Erythroblast (primary cell): ENCODE measurements at regions not wholly inside any gene's neighbourhood (a gene's known extent, or its start where the extent isn't known, plus 50 kb on each side); places are given as distances from the start of the nearest gene placed in this dataset.

ENCODE experiments used
- GATA1 ChIP-seq: IDR thresholded peaks from 2 replicates; pipeline ENCODE4 v1.6.1; 2011; ENCODE audit warnings: low read depth, mild to moderate bottlenecking, control low read depth, low read length, moderate library complexity
- POLR2A ChIP-seq: IDR thresholded peaks from 2 replicates; pipeline ENCODE4 v1.6.1; 2011; ENCODE audit warnings: mild to moderate bottlenecking, low read length

GRCh38 chr15:39323706-39324105 is 257.2 kb upstream of the THBS1 start:
- TF ChIP-seq GATA1 (no peak), POLR2A (no peak)
